HUES48 (cell line): ENCODE measurements at regions not wholly inside any gene's neighbourhood (a gene's known extent, or its start where the extent isn't known, plus 50 kb on each side); places are given as distances from the start of the nearest gene placed in this dataset.

Experiments
- H3K27ac ChIP-seq: one replicate; pipeline ENCODE4 v1.7.0; 2013; ENCODE audit warnings: low read depth, low read length, inconsistent platforms
- H3K27me3 ChIP-seq: 2 replicates; pipeline ENCODE4 v1.6.1; 2013; ENCODE audit warnings: mild to moderate bottlenecking, low read length; ENCODE audit not compliant: control insufficient read depth, insufficient read depth
- H3K36me3 ChIP-seq: 2 replicates; pipeline ENCODE4 v1.6.1; 2013; ENCODE audit warnings: low read length; ENCODE audit not compliant: control insufficient read depth, insufficient read depth
- H3K4me1 ChIP-seq: 2 replicates; pipeline ENCODE4 v1.6.1; 2013; ENCODE audit warnings: mild to moderate bottlenecking, low read length; ENCODE audit not compliant: control insufficient read depth, insufficient read depth
- H3K4me3 ChIP-seq: 2 replicates; pipeline ENCODE4 v1.5.1; 2013; ENCODE audit warnings: mild to moderate bottlenecking, low read depth, low read length
- H3K9ac ChIP-seq: 2 replicates; pipeline ENCODE4 v1.6.1; 2013; ENCODE audit warnings: mild to moderate bottlenecking, low read depth, low read length, moderate library complexity
- H3K9me3 ChIP-seq: 2 replicates; pipeline ENCODE4 v1.6.1; 2013; ENCODE audit warnings: low read length; ENCODE audit not compliant: control insufficient read depth, insufficient read depth

DNA sequence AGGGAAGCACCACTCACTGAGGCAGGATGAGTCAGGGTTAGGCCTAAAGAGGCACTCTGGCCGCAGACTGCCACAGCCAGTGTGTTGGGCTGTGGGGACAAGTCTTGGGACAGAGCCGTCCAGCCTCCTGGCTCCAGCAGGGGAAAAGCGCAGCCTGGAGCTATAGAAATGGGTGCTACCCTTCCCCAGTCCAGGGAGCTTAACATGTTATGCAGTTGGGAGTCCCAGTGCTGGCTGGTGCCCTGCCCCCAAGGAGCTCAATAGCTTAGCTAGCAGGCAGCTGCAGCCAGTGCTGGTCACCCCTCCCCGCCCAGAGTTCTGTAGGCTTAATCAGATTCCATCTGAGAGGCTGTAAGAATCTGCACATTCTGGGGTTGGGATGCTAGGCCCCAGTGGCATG, 399.6 kb upstream of the TUSC1 start:
- Histone ChIP-seq H3K36me3 (no peaks in the 10 kb centered on the region), H3K4me1 (no peaks in the 10 kb centered on the region), H3K27ac (no peak overlapping the region), H3K27me3 (no peaks in the 10 kb centered on the region), H3K4me3 (no peak overlapping the region), H3K9ac (no peak overlapping the region), H3K9me3 (no peaks in the 10 kb centered on the region; the same call in 1 of the 2 replicates)

DNA sequence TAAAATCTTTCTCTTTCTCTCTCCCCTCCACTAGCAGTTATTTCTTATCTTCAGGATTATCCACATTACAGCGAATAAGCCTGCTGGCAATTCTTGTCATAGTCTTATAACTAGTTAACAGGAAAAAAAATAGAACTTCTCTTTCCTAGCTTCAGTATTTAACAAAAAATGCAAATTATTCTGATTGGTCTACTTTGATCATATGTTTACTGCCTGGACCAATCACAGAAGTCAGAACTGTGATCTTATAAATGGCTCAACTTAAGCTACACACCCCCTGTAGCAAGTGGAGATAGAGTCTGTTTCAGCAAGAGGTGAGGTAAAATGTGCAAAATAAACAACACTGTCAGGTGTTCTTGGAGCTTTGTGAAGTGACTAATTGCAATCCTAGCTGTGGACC, 389.4 kb upstream of the TUSC1 start:
- Histone ChIP-seq H3K27me3 (no peaks in the 10 kb centered on the region), H3K4me3 (no peak overlapping the region), H3K9ac (no peak overlapping the region), H3K36me3 (no peaks in the 10 kb centered on the region), H3K9me3 (no peaks in the 10 kb centered on the region), H3K4me1 (no peaks in the 10 kb centered on the region), H3K27ac (no peak overlapping the region)

DNA sequence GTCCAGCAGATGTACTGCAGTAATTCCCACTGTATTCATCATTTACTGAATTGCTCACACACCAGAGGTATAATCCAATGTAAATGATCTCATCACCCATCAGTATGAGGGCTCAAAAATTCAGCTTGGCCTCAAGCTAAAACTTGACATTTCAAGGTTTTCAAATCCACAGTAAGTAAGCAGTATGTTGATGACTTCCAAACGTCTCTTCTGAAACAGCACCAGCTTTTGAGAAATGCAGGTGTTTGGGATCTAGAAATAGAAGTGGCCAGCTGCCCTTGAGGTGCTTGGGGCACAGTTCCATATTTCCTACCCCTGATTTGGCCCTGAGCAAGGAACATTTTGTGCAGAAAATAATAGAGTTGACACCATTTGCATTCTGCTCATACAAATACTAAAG, 388.0 kb upstream of the TUSC1 start:
- Histone ChIP-seq H3K27me3 (no peaks in the 10 kb centered on the region), H3K9ac (no peak overlapping the region), H3K36me3 (no peaks in the 10 kb centered on the region), H3K4me3 (no peak overlapping the region), H3K9me3 (no peaks in the 10 kb centered on the region), H3K4me1 (peaks cover 8% of the 10 kb centered on the region), H3K27ac (no peak overlapping the region)

DNA sequence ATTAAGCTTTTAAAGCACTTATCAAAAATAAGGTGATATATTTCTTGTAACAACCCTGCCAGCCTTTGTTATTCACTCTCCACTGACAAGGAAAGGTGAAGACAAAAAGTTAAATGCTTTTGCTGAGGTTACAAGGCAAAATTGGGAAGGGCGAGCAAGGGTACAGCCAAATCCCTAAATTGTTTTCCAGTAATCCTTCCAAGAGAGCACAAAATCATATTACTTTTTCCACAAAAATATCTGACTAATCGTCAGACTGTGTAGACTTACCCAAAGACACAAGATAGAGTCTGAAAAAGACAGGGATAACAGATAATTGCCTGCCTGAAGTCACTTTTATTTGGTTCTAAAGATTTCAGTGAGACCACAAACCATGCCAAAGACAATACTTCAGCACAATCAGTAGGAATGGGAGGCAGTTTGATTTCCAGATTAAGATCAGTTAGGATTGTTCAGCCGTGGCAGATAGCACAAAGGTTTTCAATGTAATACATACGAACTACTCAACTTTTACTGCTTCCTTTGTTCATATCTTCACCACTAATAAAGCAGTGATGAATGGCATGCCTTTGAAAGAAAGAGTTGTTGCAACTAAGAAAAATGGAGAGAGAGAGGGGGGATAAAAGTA, 383.8 kb upstream of the TUSC1 start:
- Histone ChIP-seq H3K27me3 (no peaks in the 10 kb centered on the region), H3K36me3 (no peaks in the 10 kb centered on the region), H3K4me3 (no peak overlapping the region), H3K4me1 (peaks cover 11% of the 10 kb centered on the region), H3K9me3 (no peaks in the 10 kb centered on the region), H3K27ac (no peak overlapping the region), H3K9ac (no peak overlapping the region)

DNA sequence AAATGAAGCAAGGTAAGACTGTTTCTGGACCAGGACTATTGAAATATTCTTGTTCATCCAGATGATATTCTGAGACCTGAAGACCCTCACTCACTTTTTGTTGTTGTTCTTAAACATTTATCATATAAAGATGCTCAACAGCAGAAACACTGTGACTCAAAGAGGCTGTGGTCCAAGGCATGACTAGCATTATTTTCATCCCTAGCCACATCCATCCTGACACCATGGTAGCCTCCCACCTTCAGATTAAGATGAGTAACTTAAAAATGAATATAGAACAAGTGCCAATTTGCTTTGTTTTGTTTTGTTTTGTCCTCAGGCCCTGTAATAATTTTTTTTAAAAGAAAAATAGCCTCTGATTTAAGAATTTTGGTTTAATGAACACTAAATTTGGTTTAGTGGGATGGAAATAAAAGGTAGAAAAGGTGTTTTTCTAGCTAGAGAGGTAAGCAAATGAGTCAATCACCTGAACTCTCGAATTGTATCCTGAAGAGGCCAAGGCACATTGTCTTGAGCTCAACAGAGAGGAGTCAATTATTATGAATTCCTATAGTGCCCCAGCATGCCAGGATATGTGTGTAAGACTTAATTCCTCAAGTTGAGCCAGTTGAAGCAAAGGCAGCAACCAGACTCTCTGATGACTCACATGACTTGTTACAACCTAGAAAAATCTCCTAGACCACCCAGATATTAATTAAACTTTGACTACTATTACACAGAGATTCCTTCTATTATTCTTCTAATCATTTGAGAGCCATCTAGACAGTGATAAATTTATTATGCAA, 380.1 kb upstream of the TUSC1 start:
- no peaks in the 10 kb centered on the region for H3K36me3 ChIP-seq
- H3K9me3 ChIP-seq, result no peaks in the 10 kb centered on the region
- no peak overlapping the region for H3K27ac ChIP-seq
- H3K4me3 ChIP-seq, result no peak overlapping the region
- peaks cover 11% of the 10 kb centered on the region for H3K4me1 ChIP-seq
- H3K27me3 ChIP-seq, result no peaks in the 10 kb centered on the region
- no peak overlapping the region for H3K9ac ChIP-seq

DNA sequence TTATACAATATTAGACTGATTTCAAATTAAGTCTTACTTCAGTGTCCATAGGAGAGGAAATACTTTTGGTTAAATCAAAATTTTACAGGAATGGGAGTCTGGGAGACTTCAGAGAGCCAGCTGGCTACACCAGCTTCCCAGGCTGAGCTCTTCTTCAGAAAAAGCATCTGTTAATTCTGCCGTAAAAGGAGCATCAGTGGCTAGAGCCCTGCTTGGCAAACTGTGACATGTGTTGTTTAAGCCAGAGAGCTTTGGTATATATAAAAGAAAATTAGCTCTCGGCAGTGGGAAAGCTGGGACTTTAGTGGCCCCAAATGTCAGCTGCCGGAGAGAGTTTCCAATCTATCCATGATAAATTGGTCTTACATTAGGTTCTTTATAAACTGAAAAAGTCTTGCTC, 378.8 kb upstream of the TUSC1 start:
- Histone ChIP-seq H3K36me3 (no peaks in the 10 kb centered on the region), H3K27me3 (no peaks in the 10 kb centered on the region), H3K27ac (no peak overlapping the region)

DNA sequence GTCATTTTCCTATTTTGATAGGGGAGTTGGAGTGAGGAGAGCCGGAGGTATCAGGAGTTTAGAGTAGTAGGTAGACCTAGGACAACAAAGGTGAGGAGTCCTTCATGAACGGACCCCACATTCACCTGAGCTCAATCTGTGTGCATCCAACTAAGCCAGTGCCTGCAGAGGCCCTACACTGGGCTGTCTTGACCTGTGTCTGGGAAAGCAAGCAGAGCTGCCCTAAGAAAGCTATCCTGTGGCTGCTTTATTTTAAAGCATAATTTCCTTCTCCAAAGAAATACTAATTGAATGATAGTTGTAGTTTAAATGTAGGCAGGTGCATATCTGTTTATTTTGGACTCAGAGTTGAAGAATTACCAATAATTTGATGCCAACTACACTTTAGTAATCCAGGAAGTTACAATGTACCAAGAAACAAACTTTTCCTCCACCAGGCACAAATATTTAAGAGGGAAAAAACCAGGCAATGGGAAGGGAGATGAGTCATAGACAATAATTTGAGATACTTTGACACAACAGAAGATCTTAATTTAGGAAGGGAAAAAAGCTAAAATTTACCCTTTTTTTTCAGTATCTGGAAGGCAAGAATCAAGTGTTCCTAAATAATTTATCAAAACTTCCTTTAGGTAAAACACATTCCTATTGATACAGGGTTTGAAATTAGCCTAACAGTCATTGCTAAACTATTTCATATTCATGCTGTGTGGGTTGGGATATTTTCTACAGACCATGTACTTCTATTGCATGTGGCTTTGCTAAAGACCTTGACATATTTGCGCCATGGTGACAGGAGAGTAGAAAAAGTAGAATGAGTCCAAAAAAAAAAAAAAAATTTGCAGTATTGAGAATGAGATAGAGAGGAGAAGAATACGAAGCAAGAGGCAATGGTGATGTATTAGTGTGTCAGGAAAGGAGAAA, 376.6 kb upstream of the TUSC1 start:
- Histone ChIP-seq H3K27me3 (no peaks in the 10 kb centered on the region), H3K9ac (no peak overlapping the region), H3K27ac (no peak overlapping the region), H3K9me3 (no peaks in the 10 kb centered on the region), H3K36me3 (no peaks in the 10 kb centered on the region), H3K4me1 (0 out of 2 replicates have a peak, but pooled peaks cover 2% of the 10 kb centered on the region), H3K4me3 (no peak overlapping the region)

More for the DNA sequence above, 378.8 kb upstream of the TUSC1 start:
- H3K9me3 ChIP-seq, result no peaks in the 10 kb centered on the region
- peaks cover 7% of the 10 kb centered on the region for H3K4me1 ChIP-seq
- no peak overlapping the region for H3K4me3 ChIP-seq
- H3K9ac ChIP-seq, result no peak overlapping the region

DNA sequence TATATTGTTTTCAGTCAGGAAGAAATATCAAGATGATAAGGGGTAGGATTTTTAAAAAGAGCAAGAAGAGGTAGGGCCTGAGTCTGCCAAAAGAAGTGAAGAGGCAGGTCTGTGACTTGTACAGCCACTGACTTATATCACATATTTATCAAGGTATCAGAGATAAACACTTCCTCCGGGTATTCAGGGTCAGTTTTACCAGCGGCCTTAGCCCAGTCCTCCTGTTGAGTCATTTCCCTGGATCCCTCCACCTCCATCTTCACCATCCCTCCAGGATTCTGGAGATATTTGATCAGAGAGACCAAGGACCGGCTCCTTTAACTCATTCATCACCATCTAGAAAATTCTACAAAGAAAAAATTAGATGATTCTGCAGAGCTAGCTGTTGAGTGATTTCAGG, 375.7 kb upstream of the TUSC1 start:
- H3K27ac ChIP-seq, result no peak overlapping the region
- H3K36me3 ChIP-seq, result no peaks in the 10 kb centered on the region
- H3K4me1 ChIP-seq, result no peaks in the 10 kb centered on the region
- no peak overlapping the region for H3K9ac ChIP-seq
- no peaks in the 10 kb centered on the region for H3K9me3 ChIP-seq
- no peaks in the 10 kb centered on the region for H3K27me3 ChIP-seq
- H3K4me3 ChIP-seq, result no peak overlapping the region

DNA sequence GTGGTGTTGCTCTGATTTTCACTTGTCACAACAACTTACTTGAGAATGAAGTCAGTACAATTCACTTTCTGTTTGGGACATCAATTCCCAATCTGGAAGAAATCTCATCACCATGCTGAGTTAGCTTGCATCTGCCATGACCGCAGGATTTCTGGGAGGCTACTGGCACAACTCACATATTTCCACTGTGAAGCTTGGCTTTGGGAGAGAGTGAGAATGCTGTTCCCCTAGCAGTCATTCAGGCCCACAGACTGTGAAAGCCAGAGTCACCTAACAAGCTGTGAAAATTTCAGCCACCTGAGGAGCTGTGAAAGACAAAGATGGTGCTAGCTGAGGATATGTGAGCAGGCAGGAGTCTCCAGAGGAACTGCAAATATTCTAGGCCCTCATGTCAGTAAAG, 365.2 kb upstream of the TUSC1 start:
- Histone ChIP-seq H3K4me1 (no peaks in the 10 kb centered on the region), H3K9ac (no peak overlapping the region), H3K27ac (no peak overlapping the region), H3K27me3 (no peaks in the 10 kb centered on the region), H3K9me3 (no peaks in the 10 kb centered on the region), H3K36me3 (no peaks in the 10 kb centered on the region), H3K4me3 (no peak overlapping the region)

DNA sequence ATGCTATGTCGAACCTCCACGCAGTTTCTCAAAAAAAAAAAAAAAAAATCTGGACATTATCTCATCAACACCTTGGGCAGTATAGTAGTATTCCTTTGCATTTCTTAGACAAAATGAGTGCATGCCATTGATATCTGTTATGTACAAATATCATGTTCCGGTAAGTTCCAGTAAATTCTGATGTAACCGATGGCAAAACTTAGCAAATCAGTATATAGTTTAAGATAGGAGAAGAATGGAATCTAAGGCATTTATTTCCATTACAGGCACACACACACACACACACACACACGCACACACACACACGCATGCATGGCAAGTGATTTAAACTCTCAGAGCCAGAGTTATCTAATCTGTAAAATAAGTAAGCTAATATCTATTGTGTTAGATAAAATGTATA, 356.5 kb upstream of the TUSC1 start:
- Histone ChIP-seq H3K4me3 (no peak overlapping the region), H3K36me3 (no peaks in the 10 kb centered on the region), H3K27ac (no peak overlapping the region), H3K9ac (no peak overlapping the region), H3K4me1 (peaks cover 5% of the 10 kb centered on the region; the same call in 1 of the 2 replicates), H3K27me3 (no peaks in the 10 kb centered on the region), H3K9me3 (no peaks in the 10 kb centered on the region)

DNA sequence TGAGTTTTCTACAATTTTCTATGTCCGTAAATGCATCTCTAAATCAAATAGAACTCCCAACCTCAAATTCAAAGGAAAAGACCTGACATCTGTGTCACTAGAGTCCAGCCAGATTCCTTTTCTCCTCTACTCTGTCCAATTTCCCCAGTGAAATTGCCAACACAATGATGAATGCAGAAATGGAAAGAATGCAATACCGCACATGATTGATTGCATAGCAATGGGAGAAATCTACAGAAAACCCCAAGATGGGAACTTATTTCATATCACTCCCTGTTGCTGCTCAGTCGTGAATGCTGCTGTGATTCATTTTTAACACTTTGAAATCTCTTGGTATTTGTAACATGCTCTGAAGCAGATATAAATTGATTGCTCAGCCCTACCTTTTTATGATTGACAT, 355.1 kb upstream of the TUSC1 start:
- H3K9ac ChIP-seq, result no peak overlapping the region
- no peaks in the 10 kb centered on the region for H3K27me3 ChIP-seq
- no peak overlapping the region for H3K27ac ChIP-seq
- no peaks in the 10 kb centered on the region for H3K36me3 ChIP-seq
- H3K4me1 ChIP-seq, result peaks cover 17% of the 10 kb centered on the region
- H3K4me3 ChIP-seq, result no peak overlapping the region
- H3K9me3 ChIP-seq, result no peaks in the 10 kb centered on the region
